ENCODE measurements at regions not wholly inside any gene's neighbourhood (a gene's known extent, or its start where the extent isn't known, plus 50 kb on each side); places are given as distances from the start of the nearest gene placed in this dataset.

- no peak for TF ChIP-seq CTCF (IDR thresholded peaks at IDR 0.05; ENCODE audit: low read depth, low read length)
- TF ChIP-seq EZH2phosphoT487 (IDR thresholded peaks at IDR 0.05; ENCODE audit: low read depth): no peak
These were observed 166.8 kb upstream of the RAB6C start for GRCh38 chr2:129812654-129813053.
